ENCODE measurements at regions not wholly inside any gene's neighbourhood (a gene's known extent, or its start where the extent isn't known, plus 50 kb on each side); places are given as distances from the start of the nearest gene placed in this dataset.

GRCh38 chr3:191148131-191148530, 50.9 kb upstream of the OSTN start:
- in situ Hi-C loops (cut with MboI; ENCODE audit: low sequenced_read_pairs, unreplicated experiment): loop anchor here (10.0 kb wide), 1 partner anchor 257 kb away; no protein-coding TSS in a partner anchor
- no peak for TF ChIP-seq CTCF (IDR thresholded peaks at IDR 0.05; ENCODE audit: borderline replicate concordance, control extremely low read depth, extremely low read depth, insufficient read depth, missing control alignments)
- DNase-seq (ENCODE audit: low spot score): no peak

- TF ChIP-seq CTCF (IDR thresholded peaks at IDR 0.05; ENCODE audit: borderline replicate concordance, control extremely low read depth, extremely low read depth, insufficient read depth, missing control alignments): no peak
- in situ Hi-C loops (cut with MboI; ENCODE audit: low sequenced_read_pairs, unreplicated experiment): loop anchor here (10.0 kb wide), 1 partner anchor 262 kb away; no protein-coding TSS in a partner anchor
- no peak for DNase-seq (ENCODE audit: low spot score)
Measured at GRCh38 chr3:191143224-191143623, 55.8 kb upstream of the OSTN start.

GRCh38 chr3:191141728-191142127, 57.3 kb upstream of the OSTN start:
- DNase-seq (ENCODE audit: low spot score): no peak
- in situ Hi-C loops (cut with MboI; ENCODE audit: low sequenced_read_pairs, unreplicated experiment): loop anchor here (10.0 kb wide), 1 partner anchor 263 kb away; no protein-coding TSS in a partner anchor

GRCh38 chr3:191139736-191140135, 59.3 kb upstream of the OSTN start:
- no peak for TF ChIP-seq CTCF (IDR thresholded peaks at IDR 0.05; ENCODE audit: borderline replicate concordance, control extremely low read depth, extremely low read depth, insufficient read depth, missing control alignments)
- peak; percentile 25 for DNase-seq (ENCODE audit: low spot score)
- in situ Hi-C loops (cut with MboI; ENCODE audit: low sequenced_read_pairs, unreplicated experiment): loop anchor here (10.0 kb wide), 1 partner anchor 265 kb away; no protein-coding TSS in a partner anchor

More at GRCh38 chr3:191141728-191142127, 57.3 kb upstream of the OSTN start:
- TF ChIP-seq CTCF (IDR thresholded peaks at IDR 0.05; ENCODE audit: borderline replicate concordance, control extremely low read depth, extremely low read depth, insufficient read depth, missing control alignments): no peak

GRCh38 chr3:191138937-191139336, 60.1 kb upstream of the OSTN start:
- in situ Hi-C loops (cut with MboI; ENCODE audit: low sequenced_read_pairs, unreplicated experiment): no loop called here
- DNase-seq (ENCODE audit: low spot score): no peak
- TF ChIP-seq CTCF (IDR thresholded peaks at IDR 0.05; ENCODE audit: borderline replicate concordance, control extremely low read depth, extremely low read depth, insufficient read depth, missing control alignments): no peak

- in situ Hi-C loops (cut with MboI; ENCODE audit: low sequenced_read_pairs, unreplicated experiment): no loop called here
- TF ChIP-seq CTCF (IDR thresholded peaks at IDR 0.05; ENCODE audit: borderline replicate concordance, control extremely low read depth, extremely low read depth, insufficient read depth, missing control alignments): no peak
Measured at GRCh38 chr3:191137708-191138107, 61.3 kb upstream of the OSTN start.

More at GRCh38 chr3:191137708-191138107, 61.3 kb upstream of the OSTN start:
- DNase-seq (ENCODE audit: low spot score): no peak
